ENCODE measurements at regions not wholly inside any gene's neighbourhood (a gene's known extent, or its start where the extent isn't known, plus 50 kb on each side); places are given as distances from the start of the nearest gene placed in this dataset.

- TF ChIP-seq CTCF (IDR thresholded peaks at IDR 0.05) (no peak), POLR2A (IDR thresholded peaks at IDR 0.05) (no peak)
Measured at GRCh38 chr18:6537475-6537874, 122.8 kb upstream of the L3MBTL4 start.
